ENCODE measurements at regions not wholly inside any gene's neighbourhood (a gene's known extent, or its start where the extent isn't known, plus 50 kb on each side); places are given as distances from the start of the nearest gene placed in this dataset.
"Not testable (repeated sequence)": the region's sequence is repeated elsewhere in the genome, so short reads cannot be mapped to it uniquely, and the experiment has no call there.

- TF ChIP-seq, protein P1, sequence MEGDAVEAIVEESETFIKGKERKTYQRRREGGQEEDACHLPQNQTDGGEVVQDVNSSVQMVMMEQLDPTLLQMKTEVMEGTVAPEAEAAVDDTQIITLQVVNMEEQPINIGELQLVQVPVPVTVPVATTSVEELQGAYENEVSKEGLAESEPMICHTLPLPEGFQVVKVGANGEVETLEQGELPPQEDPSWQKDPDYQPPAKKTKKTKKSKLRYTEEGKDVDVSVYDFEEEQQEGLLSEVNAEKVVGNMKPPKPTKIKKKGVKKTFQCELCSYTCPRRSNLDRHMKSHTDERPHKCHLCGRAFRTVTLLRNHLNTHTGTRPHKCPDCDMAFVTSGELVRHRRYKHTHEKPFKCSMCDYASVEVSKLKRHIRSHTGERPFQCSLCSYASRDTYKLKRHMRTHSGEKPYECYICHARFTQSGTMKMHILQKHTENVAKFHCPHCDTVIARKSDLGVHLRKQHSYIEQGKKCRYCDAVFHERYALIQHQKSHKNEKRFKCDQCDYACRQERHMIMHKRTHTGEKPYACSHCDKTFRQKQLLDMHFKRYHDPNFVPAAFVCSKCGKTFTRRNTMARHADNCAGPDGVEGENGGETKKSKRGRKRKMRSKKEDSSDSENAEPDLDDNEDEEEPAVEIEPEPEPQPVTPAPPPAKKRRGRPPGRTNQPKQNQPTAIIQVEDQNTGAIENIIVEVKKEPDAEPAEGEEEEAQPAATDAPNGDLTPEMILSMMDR (IDR thresholded peaks at IDR 0.05; ENCODE audit: low read depth, low read length), result not testable (repeated sequence)
- TF ChIP-seq MAX (IDR thresholded peaks at IDR 0.05; ENCODE audit: low read depth, low read length); POLR2A (IDR thresholded peaks at IDR 0.05; ENCODE audit: extremely low read depth, insufficient read length): not testable (repeated sequence)
These were observed 118.2 kb downstream of the PPIAL4A start for GRCh38 chr1:121007755-121008154.
